Sigmoid colon (tissue), 6 donors: ENCODE measurements at regions not wholly inside any gene's neighbourhood (a gene's known extent, or its start where the extent isn't known, plus 50 kb on each side); places are given as distances from the start of the nearest gene placed in this dataset.

Experiments used
- DNase-seq: peaks from one replicate; pipeline ENCODE4 v3.0.0-alpha.2; 2019
- H3K27ac ChIP-seq, 4 donors: fragments of 200-600 bp; sonication (generic); one replicate each; pipeline ENCODE4 v1.5.1; 2016 to 2019; ENCODE audit warnings: mild to moderate bottlenecking in 1 of 4
- H3K27me3 ChIP-seq, 3 donors: fragments of 200-600 bp; sonication (generic); one replicate each; pipeline ENCODE4 v1.5.1; 2019; ENCODE audit warnings: mild to moderate bottlenecking in 1 of 3
- H3K36me3 ChIP-seq, 4 donors: fragments of 200-600 bp; sonication (generic); one replicate each; pipeline ENCODE4 v1.5.1; 2016 to 2019
- H3K4me1 ChIP-seq, 4 donors: fragments of 200-600 bp; sonication (generic); one replicate each; pipeline ENCODE4 v1.5.1; 2017 to 2019
- H3K4me3 ChIP-seq, 4 donors: fragments of 200-600 bp; sonication (generic); one replicate each; pipeline ENCODE4 v1.5.1; 2017 to 2019; ENCODE audit warnings: mild to moderate bottlenecking in 2 of 4, moderate library complexity in 1 of 4
- H3K9me3 ChIP-seq, 4 donors: fragments of 200-600 bp in 3 of 4; sonication (generic) in 3 of 4; one replicate each; pipeline versions ENCODE4 v1.5.1 to v1.6.1; 2013 to 2019
- EP300 ChIP-seq, 4 donors: sonication (generic); formaldehyde crosslinking; IDR thresholded peaks; one replicate each; pipeline ENCODE4 v1.6.1; 2017; ENCODE audit warnings: antibody characterized with exemption in 4 of 4
- POLR2A ChIP-seq, 2 donors: fragments of 450-650 bp; IDR thresholded peaks; one replicate each; pipeline ENCODE4 v1.6.1; 2016; ENCODE audit warnings: antibody characterized with exemption in 2 of 2, mild to moderate bottlenecking in 2 of 2, moderate library complexity in 2 of 2
- POLR2AphosphoS5 ChIP-seq, 4 donors: sonication (generic); formaldehyde crosslinking; IDR thresholded peaks; one replicate each; pipeline ENCODE4 v1.6.1; 2017; ENCODE audit warnings: antibody characterized with exemption in 4 of 4
- WGBS, 2 donors: extraction: QIAGEN DNeasy Blood & Tissue Kit; methylation state at CpG; one replicate each; pipeline ENCODE4 v1.1.7; 2013; 5-methylcytosine and 5-hydroxymethylcytosine counted together
- intact Hi-C: fragments of 100-400 bp; cut with DNase I; formaldehyde crosslinking; loops from one replicate; pipeline ENCODE4 v1.15.1; 2023
- TF ChIP-seq, protein P1 (sequence below), 4 experiments: fragments of 450-650 bp in 3 of 4; fragments of 200-600 bp in 1 of 4; IDR thresholded peaks; one replicate each; pipeline ENCODE4 v1.5.1; 2016 to 2019; ENCODE audit warnings: antibody characterized with exemption in 4 of 4, mild to moderate bottlenecking in 3 of 4, moderate library complexity in 2 of 4
- donor health status: healthy with polysubstance abuse.
- donor health status: healthy.

DNA sequence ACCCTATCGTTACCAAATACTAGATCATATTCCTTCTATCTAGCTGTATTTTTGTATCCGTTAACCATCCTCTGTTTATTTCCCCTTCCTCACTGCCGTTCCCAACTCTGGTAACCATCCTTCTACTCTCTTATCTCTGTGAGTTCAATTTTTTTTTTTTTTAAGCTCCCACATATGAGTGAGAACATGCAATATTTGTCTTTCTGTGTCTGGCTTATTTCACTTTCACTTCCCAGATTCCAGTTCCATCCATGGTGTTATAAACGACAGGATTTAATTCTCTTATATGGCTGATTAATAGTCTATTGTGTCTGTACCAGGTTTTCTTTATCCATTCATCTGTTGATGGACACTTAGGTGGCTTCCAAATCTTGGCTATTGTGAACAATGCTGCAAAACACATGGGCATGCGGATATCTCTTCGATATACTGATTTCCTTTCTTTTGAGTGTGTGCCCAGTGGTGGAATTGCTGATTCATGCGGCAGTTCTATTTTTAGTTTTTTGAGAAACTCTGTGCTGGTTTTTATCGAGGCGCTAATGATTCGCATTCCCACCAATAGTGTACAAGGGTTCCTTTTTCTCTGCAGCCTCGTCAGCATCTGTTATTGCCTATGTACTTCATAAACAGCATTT, 599.6 kb downstream of the TMEM114 start:
- no peaks in the 10 kb centered on the region for H3K9me3 ChIP-seq
- no peaks in the 10 kb centered on the region for H3K36me3 ChIP-seq
- 78 to 79% methylated on average over 11 of the region's 11 CpGs for WGBS, 2 donors
- H3K27ac ChIP-seq = no peak overlapping the region
- H3K27me3 ChIP-seq = no peaks in the 10 kb centered on the region
- intact Hi-C loops = no loop called here
- TF ChIP-seq POLR2A (IDR thresholded peaks at IDR 0.05) (no peak), POLR2AphosphoS5 (IDR thresholded peaks at IDR 0.05) (no peak), EP300 (IDR thresholded peaks at IDR 0.05) (no peak)
- TF ChIP-seq, protein P1, sequence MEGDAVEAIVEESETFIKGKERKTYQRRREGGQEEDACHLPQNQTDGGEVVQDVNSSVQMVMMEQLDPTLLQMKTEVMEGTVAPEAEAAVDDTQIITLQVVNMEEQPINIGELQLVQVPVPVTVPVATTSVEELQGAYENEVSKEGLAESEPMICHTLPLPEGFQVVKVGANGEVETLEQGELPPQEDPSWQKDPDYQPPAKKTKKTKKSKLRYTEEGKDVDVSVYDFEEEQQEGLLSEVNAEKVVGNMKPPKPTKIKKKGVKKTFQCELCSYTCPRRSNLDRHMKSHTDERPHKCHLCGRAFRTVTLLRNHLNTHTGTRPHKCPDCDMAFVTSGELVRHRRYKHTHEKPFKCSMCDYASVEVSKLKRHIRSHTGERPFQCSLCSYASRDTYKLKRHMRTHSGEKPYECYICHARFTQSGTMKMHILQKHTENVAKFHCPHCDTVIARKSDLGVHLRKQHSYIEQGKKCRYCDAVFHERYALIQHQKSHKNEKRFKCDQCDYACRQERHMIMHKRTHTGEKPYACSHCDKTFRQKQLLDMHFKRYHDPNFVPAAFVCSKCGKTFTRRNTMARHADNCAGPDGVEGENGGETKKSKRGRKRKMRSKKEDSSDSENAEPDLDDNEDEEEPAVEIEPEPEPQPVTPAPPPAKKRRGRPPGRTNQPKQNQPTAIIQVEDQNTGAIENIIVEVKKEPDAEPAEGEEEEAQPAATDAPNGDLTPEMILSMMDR (IDR thresholded peaks at IDR 0.05) = no peak
- no peak for DNase-seq
- no peaks in the 10 kb centered on the region for H3K4me1 ChIP-seq
- H3K4me3 ChIP-seq = peak overlapping the region in 3 of 4 donors; percentile 0 to 21 (median 6)

- no peaks in the 10 kb centered on the region for H3K9me3 ChIP-seq
- no peak overlapping the region for H3K4me3 ChIP-seq
- no peak for DNase-seq
- 41% methylated on average over 3 of the region's 3 CpGs for WGBS, 2 donors
- no peak overlapping the region for H3K27ac ChIP-seq
- intact Hi-C loops = no loop called here
- no peak for TF ChIP-seq POLR2A (IDR thresholded peaks at IDR 0.05)
- TF ChIP-seq POLR2AphosphoS5 (IDR thresholded peaks at IDR 0.05) = no peak
- no peak for TF ChIP-seq EP300 (IDR thresholded peaks at IDR 0.05)
- TF ChIP-seq, protein P1 (IDR thresholded peaks at IDR 0.05) = no peak
- no peaks in the 10 kb centered on the region for H3K27me3 ChIP-seq
- H3K4me1 ChIP-seq = no peaks in the 10 kb centered on the region
- no peaks in the 10 kb centered on the region for H3K36me3 ChIP-seq
Measured at GRCh38 chr16:7983676-7984075, 606.6 kb downstream of the TMEM114 start.

GRCh38 chr16:7980133-7980483, 610.2 kb downstream of the TMEM114 start:
- Histone ChIP-seq H3K27me3 (no peaks in the 10 kb centered on the region), H3K4me1 (no peaks in the 10 kb centered on the region), H3K27ac (no peak overlapping the region), H3K36me3 (no peaks in the 10 kb centered on the region), H3K4me3 (no peak overlapping the region), H3K9me3 (no peaks in the 10 kb centered on the region)
- intact Hi-C loops = no loop called here
- no peak for TF ChIP-seq EP300 (IDR thresholded peaks at IDR 0.05)
- DNase-seq = no peak
- 50 to 55% methylated on average over 2 of the region's 2 CpGs for WGBS, 2 donors

DNA sequence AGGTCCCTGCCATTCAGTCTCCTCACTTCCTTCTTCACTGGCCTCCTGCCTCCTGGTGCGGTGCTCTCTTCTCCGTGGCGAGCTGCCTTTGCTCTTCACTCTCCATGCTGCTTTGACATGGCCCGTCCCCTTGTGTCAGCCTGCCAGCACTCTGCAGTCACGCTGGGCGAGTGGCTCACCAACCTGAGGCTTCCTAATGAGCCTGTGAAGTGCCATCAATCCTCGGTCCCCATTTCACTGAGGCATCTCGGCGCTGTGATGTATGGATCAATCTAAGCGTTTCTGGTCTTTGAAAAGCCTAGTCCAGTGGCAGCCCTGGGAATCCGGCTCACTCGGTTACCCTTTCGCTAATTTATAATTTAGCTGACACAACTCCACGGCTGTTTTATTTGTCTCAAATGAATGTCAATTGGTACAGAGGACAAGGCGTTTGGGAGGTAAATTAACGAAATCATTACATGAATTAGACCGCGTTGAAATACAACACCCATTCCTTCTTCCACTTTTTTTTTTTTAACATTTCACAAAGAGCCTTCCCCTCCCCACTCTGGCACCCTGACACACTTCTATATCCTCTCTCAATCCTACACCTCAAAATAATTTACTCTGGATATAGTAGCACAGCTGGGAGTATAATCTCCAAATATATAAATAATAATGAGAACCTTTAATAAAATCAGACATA, 610.7 kb downstream of the TMEM114 start:
- DNase-seq = no peak
- Histone ChIP-seq H3K27ac (no peak overlapping the region), H3K9me3 (no peaks in the 10 kb centered on the region), H3K4me3 (no peak overlapping the region), H3K27me3 (no peaks in the 10 kb centered on the region), H3K36me3 (no peaks in the 10 kb centered on the region), H3K4me1 (no peaks in the 10 kb centered on the region)
- TF ChIP-seq POLR2A (IDR thresholded peaks at IDR 0.05) = no peak
- no peak for TF ChIP-seq EP300 (IDR thresholded peaks at IDR 0.05)
- TF ChIP-seq, protein P1 (IDR thresholded peaks at IDR 0.05) = no peak
- no peak for TF ChIP-seq POLR2AphosphoS5 (IDR thresholded peaks at IDR 0.05)
- intact Hi-C loops = no loop called here
- 80 to 82% methylated on average over 18 of the region's 18 CpGs for WGBS, 2 donors

DNA sequence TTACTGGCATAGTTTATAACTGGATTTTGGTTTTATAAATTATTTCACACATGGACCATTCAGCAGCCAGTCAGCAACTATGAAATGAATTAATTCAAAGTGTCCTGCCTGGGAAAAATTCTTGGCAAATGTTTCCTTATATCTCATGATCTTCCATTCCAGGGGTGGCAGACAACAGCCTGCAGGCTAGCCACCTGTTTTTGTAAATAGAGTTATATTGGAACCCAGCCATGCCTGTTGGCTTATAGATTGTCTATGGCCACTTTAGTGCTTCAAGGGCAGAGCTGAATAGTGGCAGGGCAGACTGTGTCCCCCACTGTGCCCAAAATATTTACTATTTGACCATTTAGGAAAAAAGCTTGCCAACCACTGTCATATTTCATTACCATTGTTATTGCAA, 613.7 kb downstream of the TMEM114 start:
- no peak overlapping the region for H3K27ac ChIP-seq
- H3K27me3 ChIP-seq = no peaks in the 10 kb centered on the region
- H3K9me3 ChIP-seq = no peaks in the 10 kb centered on the region
- H3K4me1 ChIP-seq = no peaks in the 10 kb centered on the region
- DNase-seq = no peak
- H3K4me3 ChIP-seq = no peak overlapping the region
- intact Hi-C loops = no loop called here
- TF ChIP-seq POLR2AphosphoS5 (IDR thresholded peaks at IDR 0.05) (no peak), POLR2A (IDR thresholded peaks at IDR 0.05) (no peak), EP300 (IDR thresholded peaks at IDR 0.05) (no peak)
- TF ChIP-seq, protein P1 (IDR thresholded peaks at IDR 0.05) = no peak
- no peaks in the 10 kb centered on the region for H3K36me3 ChIP-seq
